HepG2 (cell line): ENCODE measurements at regions not wholly inside any gene's neighbourhood (a gene's known extent, or its start where the extent isn't known, plus 50 kb on each side); places are given as distances from the start of the nearest gene placed in this dataset.

Source experiments
- ATAC-seq: fragments of 200-7000 bp; cut with Tn5 transposase; 3 replicates; pipeline ENCODE4 v1.9.1; 2020; ENCODE audit warnings: mild to moderate bottlenecking, moderate library complexity
- BruUV-seq: library from RNA; stranded (reverse); fragments of 400-500 nt; replicated peaks from 2 replicates; lab custom pipeline; 2021; lab: Mats Ljungman, UMichigan
- CTCF ChIA-PET: fragments of 300-600 bp; formaldehyde crosslinking; extraction: SDS; loops from one replicate; lab custom pipeline; 2021; ENCODE audit warnings: low total read pairs, inconsistent platforms, low intra/inter-chr PET ratio; lab: Yijun Ruan, JAX
- POLR2A ChIA-PET: fragments of 350-600 bp; sonication (Branson Sonifier 250); formaldehyde crosslinking; loops from one replicate; lab custom pipeline; 2020; ENCODE audit warnings: antibody characterized with exemption, inconsistent platforms; lab: Yijun Ruan, JAX
- DNase-seq: peaks from one replicate; pipeline ENCODE4 v3.0.0-alpha.2; 2015; ENCODE audit warnings: low spot score
- FAIRE-seq: peaks from 3 replicates; lab custom pipeline; 2011; peaks lifted over from hg19 to GRCh38; lab: Jason Lieb, UNC
- H2AFZ ChIP-seq: one replicate; pipeline ENCODE4 v1.6.1; 2011; ENCODE audit warnings: low read length, inconsistent platforms
- H3K27ac ChIP-seq: fragments of 300-600 bp; 3 replicates; pipeline ENCODE4 v1.8.0; 2011; ENCODE audit warnings: mixed run types, mild to moderate bottlenecking, mixed read lengths, low read length, inconsistent platforms; ENCODE audit not compliant: insufficient read depth; ENCODE audit errors: extremely low read length
- H3K27me3 ChIP-seq, 2 experiments: fragments of 200-600 bp in 1 of 2; 2 replicates in 1 of 2; 3 replicates in 1 of 2; pipeline versions ENCODE4 v1.6.0 to v1.8.0; 2011; ENCODE audit warnings: low read length in 2 of 2, mild to moderate bottlenecking in 2 of 2, moderate library complexity in 2 of 2, inconsistent platforms in 1 of 2; ENCODE audit not compliant: insufficient read depth in 2 of 2, control insufficient read depth in 1 of 2
- H3K36me3 ChIP-seq, 2 experiments: fragments of 200-600 bp in 1 of 2; replicated peaks in 1 of 2; 2 replicates in 1 of 2; 3 replicates in 1 of 2; pipeline versions ENCODE4 v1.5.1 to v1.8.0; 2011; ENCODE audit warnings: low read length in 2 of 2, inconsistent platforms in 1 of 2; ENCODE audit not compliant: insufficient read depth in 2 of 2, control insufficient read depth in 1 of 2
- H3K4me1 ChIP-seq: 2 replicates; pipeline ENCODE4 v1.5.1; 2012; ENCODE audit warnings: low read length, inconsistent platforms; ENCODE audit not compliant: insufficient read depth
- H3K4me2 ChIP-seq: 2 replicates; pipeline ENCODE4 v1.6.0; 2011; ENCODE audit warnings: low read depth, low read length, inconsistent platforms
- H3K4me3 ChIP-seq, 3 experiments: fragments of 200-600 bp in 1 of 3; sonication (generic), shearing (Covaris generic) in 1 of 3; replicated peaks in 1 of 3; 2 replicates each; pipeline ENCODE4 v1.5.1; 2011 to 2016; ENCODE audit warnings: low read length in 3 of 3, inconsistent platforms in 2 of 3, low read depth in 2 of 3, mild to moderate bottlenecking in 2 of 3, control low read depth in 1 of 3, mixed read lengths in 1 of 3; ENCODE audit not compliant: insufficient read depth in 1 of 3
- H3K79me2 ChIP-seq: one replicate; pipeline ENCODE4 v1.6.1; 2011; ENCODE audit warnings: low read length, inconsistent platforms; ENCODE audit not compliant: insufficient read depth
- H3K9ac ChIP-seq: 2 replicates; pipeline ENCODE4 v1.6.0; 2011; ENCODE audit warnings: mild to moderate bottlenecking, low read depth, low read length, inconsistent platforms; ENCODE audit not compliant: insufficient read depth
- H3K9me3 ChIP-seq: 2 replicates; pipeline ENCODE4 v1.5.1; 2012; ENCODE audit warnings: mild to moderate bottlenecking, low read length
- H4K20me1 ChIP-seq: 2 replicates; pipeline ENCODE4 v1.6.0; 2011; ENCODE audit warnings: inconsistent platforms, mild to moderate bottlenecking, low read length, moderate library complexity; ENCODE audit not compliant: insufficient read depth
- FOXK2 ChIP-seq: fragments of 450-650 bp; IDR thresholded peaks from 2 replicates; pipeline ENCODE4 v1.6.1; 2016
- SMC3 ChIP-seq: IDR thresholded peaks from 2 replicates; pipeline ENCODE4 v1.6.1; 2011; ENCODE audit warnings: low read length, improper control_type of control experiment
- ZNF274 ChIP-seq: sonication (generic); formaldehyde crosslinking; IDR thresholded peaks from 2 replicates; pipeline ENCODE4 v1.5.1; 2020; ENCODE audit warnings: mild to moderate bottlenecking, missing genetic modification reagents
- WGBS: methylation state at CpG from one replicate; pipeline ENCODE4 v1.1.6; 2017; ENCODE audit warnings: low lambda C conversion rate; 5-methylcytosine and 5-hydroxymethylcytosine counted together
- in situ Hi-C: cut with HindIII; loops from 2 replicates; pipeline ENCODE4 v1.10.0; 2017; ENCODE audit warnings: low pct_unique_long_range_greater_than_20kb; ENCODE audit not compliant: extremely low pct_ligation_motif_present
- intact Hi-C: fragments of 100-400 bp; cut with micrococcal nuclease; formaldehyde crosslinking; loops from one replicate; pipeline ENCODE4 v1.10.0; 2022; ENCODE audit not compliant: unreplicated experiment
- TF ChIP-seq, protein P1 (sequence below): sonication (generic); formaldehyde crosslinking; IDR thresholded peaks from 2 replicates; pipeline ENCODE4 v1.5.0; 2020; ENCODE audit warnings: missing genetic modification reagents

GRCh38 chr14:28373721-28374120 is 392.9 kb upstream of the FOXG1 start:
- H3K27me3 ChIP-seq, result no peaks in the 10 kb centered on the region
- no peak for FAIRE-seq
- BruUV-seq, result no TSS peak
- in situ Hi-C loops, result no loop called here
- no peak overlapping the region for H2AFZ ChIP-seq
- H3K4me2 ChIP-seq, result no peak overlapping the region
- H3K79me2 ChIP-seq, result no peaks in the 10 kb centered on the region
- POLR2A ChIA-PET, result no interaction called here
- CTCF ChIA-PET, result no interaction called here
- TF ChIP-seq, protein P1, sequence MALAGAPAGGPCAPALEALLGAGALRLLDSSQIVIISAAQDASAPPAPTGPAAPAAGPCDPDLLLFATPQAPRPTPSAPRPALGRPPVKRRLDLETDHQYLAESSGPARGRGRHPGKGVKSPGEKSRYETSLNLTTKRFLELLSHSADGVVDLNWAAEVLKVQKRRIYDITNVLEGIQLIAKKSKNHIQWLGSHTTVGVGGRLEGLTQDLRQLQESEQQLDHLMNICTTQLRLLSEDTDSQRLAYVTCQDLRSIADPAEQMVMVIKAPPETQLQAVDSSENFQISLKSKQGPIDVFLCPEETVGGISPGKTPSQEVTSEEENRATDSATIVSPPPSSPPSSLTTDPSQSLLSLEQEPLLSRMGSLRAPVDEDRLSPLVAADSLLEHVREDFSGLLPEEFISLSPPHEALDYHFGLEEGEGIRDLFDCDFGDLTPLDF (CRISPR knock-in tag), result no peak
- TF ChIP-seq ZNF274, result no peak
- WGBS, result 7% methylated on average over 3 of the region's 3 CpGs
- H4K20me1 ChIP-seq, result no peaks in the 10 kb centered on the region
- intact Hi-C loops, result no loop called here
- H3K4me3 ChIP-seq, result no peak overlapping the region
- peaks cover 86% of the 10 kb centered on the region for H3K9me3 ChIP-seq
- DNase-seq, result no peak
- no peaks in the 10 kb centered on the region for H3K4me1 ChIP-seq
- H3K36me3 ChIP-seq, result no peaks in the 10 kb centered on the region
- H3K27ac ChIP-seq, result no peak overlapping the region
- H3K9ac ChIP-seq, result no peak overlapping the region
- ATAC-seq, result no peak

GRCh38 chr14:28375295-28375694 is 391.3 kb upstream of the FOXG1 start:
- Histone ChIP-seq H3K4me1 (no peaks in the 10 kb centered on the region), H3K36me3 (no peaks in the 10 kb centered on the region), H3K4me3 (no peak overlapping the region), H3K9ac (no peak overlapping the region), H3K79me2 (no peaks in the 10 kb centered on the region), H3K9me3 (peaks cover 87% of the 10 kb centered on the region), H3K4me2 (no peak overlapping the region), H2AFZ (no peak overlapping the region), H4K20me1 (no peaks in the 10 kb centered on the region), H3K27ac (no peak overlapping the region), H3K27me3 (no peaks in the 10 kb centered on the region)
- FAIRE-seq, result no peak
- ChIA-PET POLR2A (no interaction called here), CTCF (interaction anchor here (2.9 kb wide), 1 partner anchor 234 kb away, joined by 14 read pairs; no protein-coding TSS in a partner anchor)
- no peak for ATAC-seq
- in situ Hi-C loops, result no loop called here
- intact Hi-C loops, result loop anchor here (1.0 kb wide), 2 partner anchors 234 to 260 kb away; no protein-coding TSS in a partner anchor
- TF ChIP-seq SMC3, result peak; percentile 41; the same call in 1 of the 2 replicates
- no peak for TF ChIP-seq FOXK2
- BruUV-seq, result no TSS peak
- no peak for DNase-seq
